GM10266 (cell line): ENCODE measurements at regions not wholly inside any gene's neighbourhood (a gene's known extent, or its start where the extent isn't known, plus 50 kb on each side); places are given as distances from the start of the nearest gene placed in this dataset.

Experiments
- DNase-seq: peaks from one replicate; pipeline ENCODE4 v3.0.0; 2012; ENCODE audit errors: extremely low spot score
- CTCF ChIP-seq: IDR thresholded peaks from 2 replicates; pipeline ENCODE4 v1.5.1; 2012; ENCODE audit warnings: mild to moderate bottlenecking, low read depth; ENCODE audit not compliant: control insufficient read depth, insufficient read depth; ENCODE audit errors: missing control alignments

- no peak for TF ChIP-seq CTCF
- no peak for DNase-seq
These were observed 1871.5 kb downstream of the ARAP2 start for GRCh38 chr4:34372815-34373214.

- no peak for DNase-seq
- no peak for TF ChIP-seq CTCF
These were observed 1870.9 kb downstream of the ARAP2 start for GRCh38 chr4:34373456-34373855.

- DNase-seq: no peak
These were observed 1832.1 kb downstream of the ARAP2 start for GRCh38 chr4:34412233-34412632.

GRCh38 chr4:34412911-34413310 lies 1831.4 kb downstream of the ARAP2 start:
- no peak for TF ChIP-seq CTCF
- DNase-seq: no peak

More at GRCh38 chr4:34412233-34412632, 1832.1 kb downstream of the ARAP2 start:
- TF ChIP-seq CTCF: no peak

GRCh38 chr4:34417160-34417559 lies 1827.2 kb downstream of the ARAP2 start:
- TF ChIP-seq CTCF: no peak
- no peak for DNase-seq

- DNase-seq: no peak
- TF ChIP-seq CTCF: no peak
These were observed 1824.4 kb downstream of the ARAP2 start for GRCh38 chr4:34419871-34420270.

- no peak for TF ChIP-seq CTCF
- no peak for DNase-seq
These were observed 1821.7 kb downstream of the ARAP2 start for GRCh38 chr4:34422472-34423175.
